ENCODE measurements at regions not wholly inside any gene's neighbourhood (a gene's known extent, or its start where the extent isn't known, plus 50 kb on each side); places are given as distances from the start of the nearest gene placed in this dataset.

DNA sequence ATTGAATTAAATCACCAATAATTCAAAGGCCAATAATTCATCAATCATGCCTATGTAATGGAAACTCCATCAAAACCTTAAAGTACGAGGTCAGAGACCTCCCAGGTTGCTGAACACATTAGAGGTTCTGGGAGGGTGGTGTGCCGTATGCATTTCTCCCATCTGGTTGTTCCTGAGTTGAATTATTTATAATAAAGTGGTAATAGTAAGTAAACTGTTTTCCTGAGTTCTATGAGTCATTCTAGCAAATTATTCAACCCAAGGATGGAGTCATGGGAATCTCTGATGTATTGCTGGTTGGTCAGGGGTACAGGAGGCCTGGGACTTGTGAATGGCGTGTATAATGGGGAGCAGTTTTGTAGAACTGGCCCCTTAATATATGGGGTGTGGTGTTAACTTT, 191.7 kb downstream of the CARTPT start:
- TF ChIP-seq CTCF (conservative IDR thresholded peaks at IDR 0.05 in 1 of 2, IDR thresholded peaks at IDR 0.05 in 1 of 2; ENCODE audit: low read depth in 1 of 2, low read length in 2 of 2) (no peak), EZH2 (IDR thresholded peaks at IDR 0.05; ENCODE audit: low read length, missing control alignments) (no peak)
